Right ventricle myocardium inferior (tissue), 1 donor: ENCODE measurements at regions not wholly inside any gene's neighbourhood (a gene's known extent, or its start where the extent isn't known, plus 50 kb on each side); places are given as distances from the start of the nearest gene placed in this dataset.
"Not testable (repeated sequence)": the region's sequence is repeated elsewhere in the genome, so short reads cannot be mapped to it uniquely, and the experiment has no call there.

Source experiments
- ATAC-seq: fragments of 200-7000 bp; cut with Tn5 transposase; one replicate; pipeline ENCODE4 v1.9.1; 2020; ENCODE audit warnings: mild to moderate bottlenecking, moderate library complexity
- DNase-seq: peaks from one replicate; pipeline ENCODE4 v3.0.0; 2021; ENCODE audit errors: missing footprints
- intact Hi-C: fragments of 100-400 bp; cut with DNase I; formaldehyde crosslinking; loops from one replicate; pipeline ENCODE4 v1.11.0; 2022
- donor health status: DM: no; HTN: yes; CAD: no; lungs with severe emphysema.

- ATAC-seq, intact Hi-C loops, DNase-seq: not testable (repeated sequence)
Observed at GRCh38 chr22:15772337-15772736, 82.5 kb downstream of the POTEH start.

- DNase-seq, intact Hi-C loops, ATAC-seq: not testable (repeated sequence)
Observed at GRCh38 chr22:15775118-15775517, 85.3 kb downstream of the POTEH start.

- intact Hi-C loops, result not testable (repeated sequence)
- peak; percentile 46 for ATAC-seq
- peak; percentile 45 for DNase-seq
Observed at GRCh38 chr22:15775670-15776669, 86.1 kb downstream of the POTEH start.

GRCh38 chr22:15776727-15777126 is 86.9 kb downstream of the POTEH start:
- ATAC-seq, intact Hi-C loops, DNase-seq: not testable (repeated sequence)

- intact Hi-C loops, ATAC-seq: not testable (repeated sequence)
Observed at GRCh38 chr22:15777150-15777549, 87.3 kb downstream of the POTEH start.

GRCh38 chr22:15777557-15777956 is 87.7 kb downstream of the POTEH start:
- intact Hi-C loops, DNase-seq, ATAC-seq: not testable (repeated sequence)

More at GRCh38 chr22:15777150-15777549, 87.3 kb downstream of the POTEH start:
- not testable (repeated sequence) for DNase-seq

- DNase-seq, ATAC-seq, intact Hi-C loops: not testable (repeated sequence)
Observed at GRCh38 chr22:15778366-15778765, 88.5 kb downstream of the POTEH start.

GRCh38 chr22:15781652-15782051 is 91.8 kb downstream of the POTEH start:
- intact Hi-C loops, ATAC-seq, DNase-seq: not testable (repeated sequence)

- DNase-seq, ATAC-seq, intact Hi-C loops: not testable (repeated sequence)
Observed at GRCh38 chr22:15782933-15783332, 93.1 kb downstream of the POTEH start.

- intact Hi-C loops, DNase-seq: not testable (repeated sequence)
- ATAC-seq, result peak; percentile 81
Observed at GRCh38 chr22:15784383-15785085, 94.7 kb downstream of the POTEH start.

- intact Hi-C loops, ATAC-seq, DNase-seq: not testable (repeated sequence)
Observed at GRCh38 chr22:15786942-15787733, 97.3 kb downstream of the POTEH start.

GRCh38 chr22:15791557-15791956 is 101.7 kb downstream of the POTEH start:
- ATAC-seq, intact Hi-C loops, DNase-seq: not testable (repeated sequence)

- peak; percentile 64 for DNase-seq
- intact Hi-C loops, ATAC-seq: not testable (repeated sequence)
Observed at GRCh38 chr22:15799935-15800334, 110.1 kb downstream of the POTEH start.

GRCh38 chr22:15811141-15811540 is 121.3 kb downstream of the POTEH start:
- ATAC-seq, intact Hi-C loops, DNase-seq: not testable (repeated sequence)

GRCh38 chr22:15815783-15816182 is 126.0 kb downstream of the POTEH start:
- intact Hi-C loops, DNase-seq, ATAC-seq: not testable (repeated sequence)

GRCh38 chr22:15816470-15816869 is 126.6 kb downstream of the POTEH start:
- DNase-seq, intact Hi-C loops, ATAC-seq: not testable (repeated sequence)

- peak; percentile 25 for DNase-seq
- intact Hi-C loops, ATAC-seq: not testable (repeated sequence)
Observed at GRCh38 chr22:15817264-15817663, 127.4 kb downstream of the POTEH start.

GRCh38 chr22:15819886-15820285 is 130.1 kb downstream of the POTEH start:
- ATAC-seq, intact Hi-C loops: not testable (repeated sequence)

More at GRCh38 chr22:15819886-15820285, 130.1 kb downstream of the POTEH start:
- not testable (repeated sequence) for DNase-seq
